Activated naive CD8-positive, alpha-beta T cell treated with anti-CD3 and anti-CD28 coated beads for 36 hours (primary cell): ENCODE measurements at regions not wholly inside any gene's neighbourhood (a gene's known extent, or its start where the extent isn't known, plus 50 kb on each side); places are given as distances from the start of the nearest gene placed in this dataset.

Experiments
- DNase-seq: peaks from one replicate; pipeline ENCODE4 v3.0.0; 2021
- H3K27ac Mint-ChIP-seq: one replicate; pipeline ENCODE4 v1.8.0; 2022; ENCODE audit warnings: mild to moderate bottlenecking, moderate library complexity, mixed read lengths
- H3K27me3 Mint-ChIP-seq: one replicate; pipeline ENCODE4 v1.8.0; 2022; ENCODE audit warnings: mild to moderate bottlenecking, mixed read lengths
- H3K36me3 Mint-ChIP-seq: one replicate; pipeline ENCODE4 v1.8.0; 2021; ENCODE audit warnings: mild to moderate bottlenecking, mixed read lengths
- H3K4me1 Mint-ChIP-seq: one replicate; pipeline ENCODE4 v1.8.0; 2021; ENCODE audit warnings: mixed read lengths
- H3K4me3 Mint-ChIP-seq: one replicate; pipeline ENCODE4 v1.8.0; 2022; ENCODE audit warnings: mild to moderate bottlenecking, moderate library complexity, mixed read lengths
- H3K9me3 Mint-ChIP-seq: one replicate; pipeline ENCODE4 v1.8.0; 2022; ENCODE audit warnings: mixed read lengths

DNA sequence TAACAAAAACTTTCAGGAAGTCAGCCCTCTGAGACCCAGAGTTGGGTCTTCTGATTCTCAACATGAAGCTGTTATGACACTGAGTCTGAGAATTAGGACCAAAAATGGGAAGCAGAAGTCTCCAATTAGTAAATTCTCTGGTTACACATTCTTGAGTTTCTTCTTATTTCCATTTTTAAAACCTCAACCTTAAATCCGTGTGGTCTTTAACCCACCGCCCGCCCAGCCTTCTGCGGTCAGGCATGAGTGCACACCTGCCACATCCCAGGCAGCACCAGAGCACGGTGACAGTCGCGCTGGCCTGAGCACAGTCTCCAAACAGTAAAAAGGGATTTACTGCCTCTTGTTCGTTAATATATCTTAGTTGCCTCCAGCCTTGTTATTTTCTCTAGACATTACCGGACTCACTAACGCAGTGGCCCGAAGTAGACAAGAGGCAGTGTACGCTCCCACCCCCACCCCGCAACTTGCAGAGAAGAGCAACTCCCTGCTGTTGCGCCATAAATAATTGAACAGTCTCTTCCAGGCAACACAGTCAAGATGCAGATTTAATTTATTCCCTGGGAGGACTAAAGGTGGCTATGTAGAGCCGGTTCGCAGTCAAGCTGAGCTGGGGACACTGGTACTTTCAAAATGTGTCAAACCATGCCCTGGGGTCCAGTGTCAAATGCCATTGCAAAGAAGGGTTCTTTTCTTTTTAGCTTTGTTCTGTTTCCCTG lies 147.0 kb upstream of the CELF2 start:
- DNase-seq: no peak
- Mint-ChIP-seq H3K36me3 (no peaks in the 10 kb centered on the region), H3K27me3 (peaks cover 27% of the 10 kb centered on the region), H3K4me3 (no peak overlapping the region), H3K9me3 (no peaks in the 10 kb centered on the region), H3K4me1 (no peaks in the 10 kb centered on the region), H3K27ac (no peak overlapping the region)

DNA sequence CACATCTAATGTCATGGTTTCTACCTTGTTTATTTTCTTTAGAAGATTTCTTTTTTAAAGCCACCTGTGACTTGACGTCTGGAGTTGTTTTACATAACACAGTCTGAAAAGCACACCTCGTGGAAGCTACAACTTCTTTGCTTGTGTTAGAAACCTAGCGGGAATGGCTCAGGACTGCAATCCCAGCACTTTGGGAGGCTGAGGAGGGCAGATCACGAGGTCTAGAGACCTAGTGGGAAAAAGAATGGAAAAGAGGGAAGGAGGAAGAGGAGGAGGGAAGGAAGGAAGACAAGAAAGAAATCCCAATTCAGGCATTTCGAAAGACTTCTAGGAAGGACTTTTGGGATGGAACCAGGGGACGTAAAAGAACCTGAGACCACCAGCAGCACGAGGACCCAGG lies 146.3 kb upstream of the CELF2 start:
- Mint-ChIP-seq H3K27me3 (peaks cover 28% of the 10 kb centered on the region), H3K9me3 (no peaks in the 10 kb centered on the region), H3K4me3 (no peak overlapping the region), H3K36me3 (no peaks in the 10 kb centered on the region), H3K27ac (no peak overlapping the region), H3K4me1 (no peaks in the 10 kb centered on the region)
- DNase-seq: no peak

- H3K36me3 Mint-ChIP-seq: no peaks in the 10 kb centered on the region
- no peak for DNase-seq
- no peaks in the 10 kb centered on the region for H3K4me1 Mint-ChIP-seq
- no peak overlapping the region for H3K27ac Mint-ChIP-seq
- H3K9me3 Mint-ChIP-seq: no peaks in the 10 kb centered on the region
- no peak overlapping the region for H3K4me3 Mint-ChIP-seq
- peaks cover 28% of the 10 kb centered on the region for H3K27me3 Mint-ChIP-seq
These were observed 145.5 kb upstream of the CELF2 start for GRCh38 chr10:10872035-10872673.

DNA sequence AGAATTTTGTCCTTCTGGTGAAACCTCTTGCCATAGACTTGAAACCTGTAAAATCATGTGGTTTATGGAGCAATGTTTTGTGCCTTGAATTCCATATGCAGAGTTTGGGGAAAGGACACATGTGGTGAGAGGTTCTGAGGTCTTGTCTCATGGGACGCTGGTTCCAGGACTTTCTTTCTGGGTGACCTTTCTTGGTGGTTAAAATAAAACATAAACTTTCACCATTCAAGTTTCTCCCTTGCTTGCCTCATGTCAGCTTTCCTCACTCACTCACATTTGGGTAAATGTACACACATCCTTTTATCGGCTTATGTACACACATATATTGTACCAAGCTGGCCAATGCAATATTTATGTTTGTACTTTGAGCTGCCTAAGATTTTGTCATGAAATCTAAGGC lies 144.9 kb upstream of the CELF2 start:
- no peak for DNase-seq
- no peaks in the 10 kb centered on the region for H3K36me3 Mint-ChIP-seq
- no peak overlapping the region for H3K4me3 Mint-ChIP-seq

DNA sequence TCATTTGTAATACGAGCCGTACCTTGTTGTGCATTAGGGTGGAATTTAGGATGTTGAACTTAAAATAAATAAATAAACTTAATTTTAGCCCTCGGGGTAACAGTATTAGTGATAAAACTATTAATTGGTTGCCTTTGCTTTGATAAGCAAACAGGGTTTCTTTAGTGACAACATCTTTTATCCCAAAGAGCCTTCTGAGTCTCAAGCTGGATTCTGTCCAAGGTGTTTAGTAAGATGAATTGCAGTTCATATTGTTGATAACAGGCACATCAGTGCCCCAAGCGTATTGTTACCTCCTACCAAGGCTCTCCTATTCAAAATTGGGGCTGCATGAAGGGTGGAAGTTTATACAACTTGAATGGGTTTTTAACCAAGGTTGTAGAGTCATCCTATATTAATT lies 144.4 kb upstream of the CELF2 start:
- DNase-seq: no peak

More for the DNA sequence above, 144.9 kb upstream of the CELF2 start:
- Mint-ChIP-seq H3K4me1 (no peaks in the 10 kb centered on the region), H3K27me3 (peaks cover 28% of the 10 kb centered on the region), H3K27ac (no peak overlapping the region), H3K9me3 (no peaks in the 10 kb centered on the region)

GRCh38 chr10:10873915-10874314 lies 143.8 kb upstream of the CELF2 start:
- no peaks in the 10 kb centered on the region for H3K36me3 Mint-ChIP-seq
- H3K27ac Mint-ChIP-seq: no peak overlapping the region

More for the DNA sequence above, 144.4 kb upstream of the CELF2 start:
- Mint-ChIP-seq H3K4me1 (no peaks in the 10 kb centered on the region), H3K27me3 (peaks cover 28% of the 10 kb centered on the region), H3K4me3 (no peak overlapping the region), H3K27ac (no peak overlapping the region), H3K36me3 (no peaks in the 10 kb centered on the region), H3K9me3 (no peaks in the 10 kb centered on the region)

DNA sequence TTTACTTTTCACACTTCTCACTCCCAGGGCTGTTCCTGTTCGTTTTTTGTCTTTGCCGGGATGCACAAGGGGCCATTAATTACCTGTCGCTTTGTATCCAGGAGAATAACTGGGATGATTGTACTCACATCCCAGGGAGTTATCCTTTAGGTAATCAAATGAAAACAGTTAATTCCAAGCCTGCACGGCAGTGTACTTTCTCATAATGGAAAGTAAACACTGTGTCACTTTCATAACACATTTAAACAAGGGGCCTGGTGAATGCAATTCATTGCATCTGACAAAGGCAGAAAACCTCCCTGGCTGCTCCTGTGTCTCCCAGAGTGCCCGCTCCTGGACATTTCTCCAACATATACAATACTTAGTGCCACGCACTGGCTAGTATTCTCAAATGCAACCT lies 138.7 kb upstream of the CELF2 start:
- no peak for DNase-seq
- H3K27me3 Mint-ChIP-seq: peaks cover 5% of the 10 kb centered on the region
- no peaks in the 10 kb centered on the region for H3K4me1 Mint-ChIP-seq
- no peaks in the 10 kb centered on the region for H3K36me3 Mint-ChIP-seq
- no peak overlapping the region for H3K27ac Mint-ChIP-seq
- H3K4me3 Mint-ChIP-seq: no peak overlapping the region
- no peaks in the 10 kb centered on the region for H3K9me3 Mint-ChIP-seq

More at GRCh38 chr10:10873915-10874314, 143.8 kb upstream of the CELF2 start:
- Mint-ChIP-seq H3K4me1 (no peaks in the 10 kb centered on the region), H3K4me3 (no peak overlapping the region), H3K27me3 (peaks cover 28% of the 10 kb centered on the region), H3K9me3 (no peaks in the 10 kb centered on the region)
- no peak for DNase-seq

GRCh38 chr10:10881117-10881813 lies 136.4 kb upstream of the CELF2 start:
- H3K4me1 Mint-ChIP-seq: no peaks in the 10 kb centered on the region
- no peak for DNase-seq

GRCh38 chr10:10883737-10884136 lies 133.9 kb upstream of the CELF2 start:
- H3K9me3 Mint-ChIP-seq: peaks cover 6% of the 10 kb centered on the region
- H3K36me3 Mint-ChIP-seq: no peaks in the 10 kb centered on the region
- no peak overlapping the region for H3K4me3 Mint-ChIP-seq
- no peak overlapping the region for H3K27ac Mint-ChIP-seq
- no peak for DNase-seq
- no peaks in the 10 kb centered on the region for H3K4me1 Mint-ChIP-seq
- H3K27me3 Mint-ChIP-seq: peaks cover 4% of the 10 kb centered on the region

More at GRCh38 chr10:10881117-10881813, 136.4 kb upstream of the CELF2 start:
- Mint-ChIP-seq H3K27ac (no peak overlapping the region), H3K27me3 (no peaks in the 10 kb centered on the region), H3K36me3 (no peaks in the 10 kb centered on the region), H3K9me3 (peaks cover 6% of the 10 kb centered on the region), H3K4me3 (no peak overlapping the region)

DNA sequence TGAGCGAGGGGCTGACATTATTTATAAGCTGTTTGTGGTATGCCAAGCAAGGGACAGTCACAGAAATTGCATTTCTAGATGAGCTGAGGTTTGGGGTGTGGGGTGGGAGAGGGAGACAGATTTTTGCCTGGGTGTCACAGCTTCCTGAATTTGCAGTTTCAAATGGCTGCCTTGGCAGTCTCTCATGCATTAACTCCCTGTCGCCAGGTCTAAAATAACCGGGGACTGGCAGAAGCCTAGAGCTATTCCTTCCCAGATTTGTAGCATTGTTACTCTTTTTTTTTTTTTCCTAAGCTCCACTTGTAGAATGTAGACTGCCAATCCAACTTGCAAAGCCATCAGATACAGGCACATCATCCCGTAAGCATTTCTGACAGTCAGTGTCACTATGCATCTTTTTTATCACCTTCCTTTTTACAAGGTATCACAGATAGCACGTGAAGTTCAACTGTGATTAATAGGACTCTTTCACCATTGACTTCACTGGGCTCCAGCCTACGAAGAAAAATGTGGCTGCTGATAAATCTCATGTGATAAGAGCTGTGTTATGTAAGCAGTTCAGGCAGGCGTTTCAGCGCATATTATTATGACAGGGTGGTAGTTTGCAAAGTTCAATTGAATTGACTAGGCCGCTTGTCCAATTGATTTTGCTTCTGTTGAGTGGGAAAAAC lies 130.7 kb upstream of the CELF2 start:
- no peaks in the 10 kb centered on the region for H3K4me1 Mint-ChIP-seq
- no peaks in the 10 kb centered on the region for H3K36me3 Mint-ChIP-seq
- H3K27ac Mint-ChIP-seq: no peak overlapping the region
- no peak overlapping the region for H3K4me3 Mint-ChIP-seq
- H3K9me3 Mint-ChIP-seq: peaks cover 6% of the 10 kb centered on the region
- H3K27me3 Mint-ChIP-seq: peaks cover 4% of the 10 kb centered on the region
- no peak for DNase-seq

GRCh38 chr10:10891124-10892082 lies 126.3 kb upstream of the CELF2 start:
- no peaks in the 10 kb centered on the region for H3K4me1 Mint-ChIP-seq
- DNase-seq: no peak
- no peak overlapping the region for H3K4me3 Mint-ChIP-seq
- H3K27ac Mint-ChIP-seq: no peak overlapping the region
- H3K9me3 Mint-ChIP-seq: peaks cover 7% of the 10 kb centered on the region
- H3K36me3 Mint-ChIP-seq: no peaks in the 10 kb centered on the region
- peaks cover 4% of the 10 kb centered on the region for H3K27me3 Mint-ChIP-seq

DNA sequence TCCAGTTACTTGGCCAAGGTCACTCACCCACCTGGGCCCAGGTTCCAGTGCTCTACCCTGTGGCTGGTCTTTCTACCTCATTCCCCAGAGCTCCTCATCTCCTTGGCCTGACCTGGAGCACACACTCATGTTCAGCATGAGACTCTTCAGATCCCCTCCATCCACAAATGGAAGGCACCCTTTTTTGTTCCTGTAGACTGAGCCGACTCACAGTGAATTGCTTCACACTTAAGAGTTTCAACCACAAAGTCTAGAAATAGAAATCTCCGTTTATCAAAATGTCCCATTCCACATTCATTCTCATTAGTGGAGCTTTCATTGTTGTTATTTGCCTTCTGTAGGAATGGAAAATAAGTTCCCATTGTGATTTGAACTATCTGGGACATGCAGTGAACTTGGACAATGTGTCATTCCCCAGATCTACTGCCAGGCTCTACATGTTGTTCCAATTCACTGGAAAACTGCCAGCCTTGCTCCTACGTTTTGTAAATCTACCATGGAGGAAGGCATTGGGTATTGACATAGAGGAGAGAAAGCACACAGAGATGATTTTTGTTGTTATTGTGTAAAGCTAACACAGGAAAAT lies 125.3 kb upstream of the CELF2 start:
- H3K27me3 Mint-ChIP-seq: peaks cover 4% of the 10 kb centered on the region
- H3K9me3 Mint-ChIP-seq: peaks cover 7% of the 10 kb centered on the region
- H3K4me1 Mint-ChIP-seq: no peaks in the 10 kb centered on the region
- DNase-seq: no peak
- no peaks in the 10 kb centered on the region for H3K36me3 Mint-ChIP-seq
- no peak overlapping the region for H3K4me3 Mint-ChIP-seq
- H3K27ac Mint-ChIP-seq: no peak overlapping the region

DNA sequence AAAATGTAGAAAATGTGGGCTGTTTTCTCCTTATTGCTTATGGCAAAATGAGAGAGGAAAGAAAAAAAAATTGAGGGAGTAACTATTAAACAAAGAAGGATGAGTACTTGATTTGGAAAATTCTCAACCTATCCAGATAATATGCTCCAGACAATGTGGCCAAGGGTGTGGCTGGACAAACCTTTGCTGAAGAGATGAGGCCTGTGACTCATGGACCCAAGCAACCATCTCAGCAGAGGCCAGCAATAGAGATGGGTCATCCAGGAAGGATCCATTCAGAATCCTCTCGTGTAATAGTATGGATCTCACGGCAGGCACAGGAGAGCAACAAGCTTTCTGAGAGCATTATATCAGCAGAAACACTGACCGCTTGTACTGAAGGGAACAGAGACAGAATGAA lies 120.3 kb upstream of the CELF2 start:
- no peak overlapping the region for H3K4me3 Mint-ChIP-seq
- H3K27ac Mint-ChIP-seq: no peak overlapping the region
- H3K4me1 Mint-ChIP-seq: no peaks in the 10 kb centered on the region
- DNase-seq: no peak
- peaks cover 7% of the 10 kb centered on the region for H3K9me3 Mint-ChIP-seq
- H3K27me3 Mint-ChIP-seq: no peaks in the 10 kb centered on the region
- H3K36me3 Mint-ChIP-seq: no peaks in the 10 kb centered on the region

DNA sequence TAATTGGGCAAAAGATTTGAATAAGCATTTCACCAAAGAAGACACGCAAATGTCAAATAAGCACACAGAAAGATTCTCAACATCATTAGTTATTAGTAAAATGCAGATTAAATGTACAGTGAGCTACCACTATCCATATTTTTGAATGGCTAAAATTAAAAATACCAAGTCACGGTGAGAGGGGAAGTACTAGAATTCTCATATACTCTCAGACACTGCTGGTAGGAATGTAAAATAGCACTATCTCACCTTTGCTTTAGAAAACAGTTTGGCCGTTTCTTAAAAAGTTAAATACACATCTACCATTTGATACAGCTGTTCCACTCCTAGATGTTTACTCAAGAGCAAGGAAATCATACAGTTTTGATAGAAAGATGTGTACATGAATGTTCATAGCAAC lies 115.8 kb upstream of the CELF2 start:
- Mint-ChIP-seq H3K36me3 (no peaks in the 10 kb centered on the region), H3K9me3 (no peaks in the 10 kb centered on the region), H3K4me3 (no peak overlapping the region), H3K4me1 (no peaks in the 10 kb centered on the region), H3K27me3 (no peaks in the 10 kb centered on the region), H3K27ac (no peak overlapping the region)
- DNase-seq: no peak
